ENCODE measurements at regions not wholly inside any gene's neighbourhood (a gene's known extent, or its start where the extent isn't known, plus 50 kb on each side); places are given as distances from the start of the nearest gene placed in this dataset.

DNA sequence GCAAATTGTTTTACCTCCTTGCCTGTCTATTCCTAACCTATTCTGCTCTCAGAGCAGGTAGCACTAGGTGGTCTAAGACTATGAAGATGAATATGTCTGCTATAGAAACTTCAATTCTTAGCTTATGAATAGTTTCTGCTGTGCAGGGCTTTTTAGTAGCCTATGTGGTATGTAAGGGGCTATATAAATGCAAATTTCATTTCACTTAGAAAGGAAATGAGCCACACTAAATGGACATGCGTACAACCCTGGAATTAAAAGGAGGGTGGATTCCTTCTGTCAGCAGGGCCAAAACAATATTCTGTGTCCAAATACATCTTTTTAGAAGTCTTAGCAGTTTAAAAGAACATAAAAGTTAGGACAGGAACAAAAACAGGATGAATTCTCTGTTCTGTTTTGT, 163.9 kb upstream of the GEMIN8 start:
- Histone ChIP-seq H3K36me3 (replicated peaks; ENCODE audit: control insufficient read depth, insufficient read depth, low read length) (no peaks in the 10 kb centered on the region), H3K27me3 (ENCODE audit: control insufficient read depth, insufficient read depth, low read length) (no peaks in the 10 kb centered on the region), H3K4me3 (ENCODE audit: insufficient read depth, low read depth, low read length) (no peak overlapping the region)
- DNase-seq: no peak

DNA sequence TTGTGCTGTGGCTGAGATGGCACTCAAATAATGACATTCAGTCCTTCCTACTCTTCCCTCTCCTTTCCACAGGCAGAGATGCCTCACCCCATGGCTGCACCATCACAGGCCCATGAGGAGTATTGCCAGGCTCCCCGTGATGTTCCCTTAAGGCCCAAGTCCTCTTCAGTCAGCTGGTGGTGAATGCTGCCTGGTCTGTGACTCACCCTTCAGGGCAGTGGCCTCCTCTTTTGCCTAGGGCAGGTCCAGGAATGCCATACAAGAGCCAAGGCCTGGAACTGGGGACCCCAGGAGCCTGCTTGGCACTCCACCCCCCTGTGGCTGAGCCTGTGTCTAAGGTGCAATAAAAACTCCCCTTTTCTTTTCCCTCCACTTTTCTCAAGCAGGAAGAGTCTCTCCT, 144.2 kb upstream of the GEMIN8 start:
- Histone ChIP-seq H3K36me3 (replicated peaks; ENCODE audit: control insufficient read depth, insufficient read depth, low read length) (no peaks in the 10 kb centered on the region), H3K4me3 (ENCODE audit: insufficient read depth, low read depth, low read length) (no peak overlapping the region), H3K27me3 (ENCODE audit: control insufficient read depth, insufficient read depth, low read length) (no peaks in the 10 kb centered on the region)
- DNase-seq: no peak

DNA sequence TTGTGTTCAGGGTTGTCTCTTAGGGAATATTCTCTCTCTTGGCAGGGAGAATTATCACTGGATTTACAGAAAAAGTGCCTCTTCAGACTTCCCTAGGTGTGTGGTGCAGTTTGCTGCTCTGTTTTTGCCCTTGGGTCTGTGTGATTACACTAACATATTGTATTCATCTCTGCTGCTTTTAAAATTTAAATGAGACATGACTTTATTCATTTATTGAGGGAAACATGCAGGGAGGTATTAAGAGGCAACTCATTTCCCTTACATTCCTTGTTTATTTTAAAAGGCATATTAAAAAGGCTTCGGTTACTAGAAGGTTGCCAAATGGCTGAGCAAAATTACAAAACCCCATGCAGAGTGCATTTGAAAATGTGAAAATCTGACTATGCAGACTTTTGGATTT, 135.1 kb upstream of the GEMIN8 start:
- H3K27me3 ChIP-seq (ENCODE audit: control insufficient read depth, insufficient read depth, low read length): no peaks in the 10 kb centered on the region
- no peak for DNase-seq
- no peak overlapping the region for H3K4me3 ChIP-seq (ENCODE audit: insufficient read depth, low read depth, low read length)
- H3K36me3 ChIP-seq (replicated peaks; ENCODE audit: control insufficient read depth, insufficient read depth, low read length): no peaks in the 10 kb centered on the region

DNA sequence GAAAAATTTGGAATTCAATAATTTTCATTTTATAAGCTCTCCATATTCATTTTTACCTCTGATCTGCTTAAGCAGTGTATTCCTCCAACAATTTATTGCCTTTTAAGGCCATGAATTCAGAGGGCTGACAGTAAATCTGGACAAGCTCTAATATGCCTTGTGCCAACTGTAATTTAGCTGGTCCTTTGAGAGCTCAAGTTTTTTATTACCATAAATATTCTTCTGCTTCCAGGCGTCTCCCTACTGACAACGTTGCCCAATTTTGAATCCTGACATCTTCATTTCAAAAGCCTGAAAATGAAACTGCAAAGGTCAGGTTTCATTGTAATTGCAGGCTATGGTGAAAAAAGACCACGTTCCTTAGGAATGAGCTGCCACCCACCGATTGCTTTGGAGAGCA, 95.8 kb upstream of the GEMIN8 start:
- no peak for DNase-seq
- no peaks in the 10 kb centered on the region for H3K27me3 ChIP-seq (ENCODE audit: control insufficient read depth, insufficient read depth, low read length)
- no peaks in the 10 kb centered on the region for H3K36me3 ChIP-seq (replicated peaks; ENCODE audit: control insufficient read depth, insufficient read depth, low read length)
- no peak overlapping the region for H3K4me3 ChIP-seq (ENCODE audit: insufficient read depth, low read depth, low read length)

DNA sequence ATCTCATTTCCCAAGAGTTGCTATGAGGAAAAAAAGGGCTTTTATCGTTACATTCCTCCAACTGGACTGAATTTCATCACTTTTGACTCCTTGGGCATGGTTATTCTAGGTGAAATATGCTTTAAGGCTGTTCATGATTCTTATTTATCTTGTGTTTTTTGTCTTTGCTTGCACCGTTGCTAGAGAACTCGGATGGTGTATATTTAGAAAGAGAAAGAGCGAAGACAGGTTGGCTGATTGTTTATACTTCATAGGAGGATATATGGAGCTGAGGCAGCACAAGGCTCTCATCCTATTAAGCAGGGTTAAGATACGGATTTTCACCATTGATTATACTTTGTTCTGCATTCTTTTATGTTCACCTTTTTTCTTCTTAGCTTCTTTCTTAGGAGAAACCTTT, 94.9 kb upstream of the GEMIN8 start:
- H3K4me3 ChIP-seq (ENCODE audit: insufficient read depth, low read depth, low read length): no peak overlapping the region

DNA sequence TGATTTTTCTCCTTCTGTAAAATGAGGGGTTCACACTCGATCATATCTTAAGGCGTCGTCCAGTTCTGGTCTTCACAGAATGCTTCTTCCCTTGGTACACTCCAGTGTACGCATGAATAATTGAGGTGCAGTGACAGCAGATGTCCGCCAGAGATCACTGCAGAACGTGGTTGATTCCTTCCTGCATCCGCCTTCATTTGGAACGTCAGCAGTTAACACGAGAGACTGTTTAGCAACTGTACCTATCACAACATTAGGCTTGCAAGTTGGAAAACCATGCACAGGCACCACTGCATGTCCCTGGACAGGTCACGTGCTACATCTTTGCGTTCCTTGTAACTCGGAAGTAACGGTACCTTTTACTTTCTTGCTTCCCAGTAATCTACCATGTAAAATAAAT, 66.0 kb upstream of the GEMIN8 start:
- H3K4me3 ChIP-seq (ENCODE audit: insufficient read depth, low read depth, low read length): no peak overlapping the region

More for the DNA sequence above, 94.9 kb upstream of the GEMIN8 start:
- Histone ChIP-seq H3K36me3 (replicated peaks; ENCODE audit: control insufficient read depth, insufficient read depth, low read length) (no peaks in the 10 kb centered on the region), H3K27me3 (ENCODE audit: control insufficient read depth, insufficient read depth, low read length) (no peaks in the 10 kb centered on the region)
- DNase-seq: no peak

DNA sequence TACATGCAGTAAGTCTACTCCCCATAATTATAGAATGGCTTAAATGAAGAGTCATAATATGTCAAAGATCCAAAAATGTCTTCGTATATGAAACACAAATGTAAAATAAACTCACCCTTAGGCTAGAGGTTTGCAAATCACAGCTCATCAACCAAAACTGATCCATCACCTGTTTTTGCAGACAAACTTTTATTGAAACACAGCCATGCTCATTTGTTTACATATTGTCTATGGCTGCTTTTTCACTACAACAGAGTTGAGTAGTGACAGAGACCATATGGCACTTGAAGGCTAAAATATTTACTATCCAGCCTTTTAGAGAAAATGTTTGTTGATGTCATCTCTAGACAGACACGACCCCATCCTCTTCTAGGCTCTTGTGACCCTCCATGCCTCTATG, 64.5 kb upstream of the GEMIN8 start:
- no peaks in the 10 kb centered on the region for H3K36me3 ChIP-seq (replicated peaks; ENCODE audit: control insufficient read depth, insufficient read depth, low read length)
- no peaks in the 10 kb centered on the region for H3K27me3 ChIP-seq (ENCODE audit: control insufficient read depth, insufficient read depth, low read length)
- no peak overlapping the region for H3K4me3 ChIP-seq (ENCODE audit: insufficient read depth, low read depth, low read length)
- no peak for DNase-seq

More for the DNA sequence above, 66.0 kb upstream of the GEMIN8 start:
- no peaks in the 10 kb centered on the region for H3K36me3 ChIP-seq (replicated peaks; ENCODE audit: control insufficient read depth, insufficient read depth, low read length)
- DNase-seq: peak; percentile 34
- H3K27me3 ChIP-seq (ENCODE audit: control insufficient read depth, insufficient read depth, low read length): no peaks in the 10 kb centered on the region

DNA sequence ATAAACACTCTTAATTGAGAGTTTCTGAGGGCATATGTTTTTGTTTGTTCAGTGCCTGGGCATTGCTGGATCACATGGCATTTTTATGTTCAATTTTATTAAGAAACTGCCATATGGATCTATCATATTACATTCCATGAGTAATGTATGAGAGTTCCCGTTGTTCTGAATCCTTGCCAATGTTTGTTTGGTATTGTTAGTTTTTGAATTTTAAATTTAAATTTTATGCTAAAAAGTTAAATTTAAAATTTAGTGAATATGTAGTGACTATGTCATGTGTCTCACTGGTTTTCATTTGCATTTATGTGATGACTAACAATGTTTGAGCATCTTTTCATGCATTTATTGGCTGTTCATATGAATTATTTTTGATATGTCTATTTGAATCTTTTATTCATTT, 54.8 kb upstream of the GEMIN8 start:
- H3K36me3 ChIP-seq (replicated peaks; ENCODE audit: control insufficient read depth, insufficient read depth, low read length): no peaks in the 10 kb centered on the region
- H3K27me3 ChIP-seq (ENCODE audit: control insufficient read depth, insufficient read depth, low read length): no peaks in the 10 kb centered on the region
- no peak overlapping the region for H3K4me3 ChIP-seq (ENCODE audit: insufficient read depth, low read depth, low read length)

DNA sequence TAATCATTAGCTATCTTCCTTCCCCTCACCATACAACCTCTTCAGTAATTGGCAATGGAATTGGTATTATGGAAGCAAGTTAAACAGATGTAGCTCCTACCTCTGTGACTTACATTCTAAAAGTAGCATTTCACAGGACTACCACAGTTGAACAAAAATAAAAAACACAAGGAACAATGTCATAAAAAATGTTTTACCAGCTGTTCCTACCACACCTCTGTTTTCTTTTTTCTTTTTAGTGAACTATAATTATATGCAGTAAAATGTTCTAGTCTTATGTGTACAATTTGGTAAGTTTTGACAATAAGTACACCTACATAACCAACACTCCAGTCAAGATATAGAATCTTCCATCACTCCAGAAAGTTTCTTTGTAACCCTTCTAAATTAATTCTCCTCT, 54.1 kb upstream of the GEMIN8 start:
- no peaks in the 10 kb centered on the region for H3K36me3 ChIP-seq (replicated peaks; ENCODE audit: control insufficient read depth, insufficient read depth, low read length)
- no peak for DNase-seq
- H3K27me3 ChIP-seq (ENCODE audit: control insufficient read depth, insufficient read depth, low read length): no peaks in the 10 kb centered on the region
- no peak overlapping the region for H3K4me3 ChIP-seq (ENCODE audit: insufficient read depth, low read depth, low read length)

More for the DNA sequence above, 54.8 kb upstream of the GEMIN8 start:
- DNase-seq: no peak

DNA sequence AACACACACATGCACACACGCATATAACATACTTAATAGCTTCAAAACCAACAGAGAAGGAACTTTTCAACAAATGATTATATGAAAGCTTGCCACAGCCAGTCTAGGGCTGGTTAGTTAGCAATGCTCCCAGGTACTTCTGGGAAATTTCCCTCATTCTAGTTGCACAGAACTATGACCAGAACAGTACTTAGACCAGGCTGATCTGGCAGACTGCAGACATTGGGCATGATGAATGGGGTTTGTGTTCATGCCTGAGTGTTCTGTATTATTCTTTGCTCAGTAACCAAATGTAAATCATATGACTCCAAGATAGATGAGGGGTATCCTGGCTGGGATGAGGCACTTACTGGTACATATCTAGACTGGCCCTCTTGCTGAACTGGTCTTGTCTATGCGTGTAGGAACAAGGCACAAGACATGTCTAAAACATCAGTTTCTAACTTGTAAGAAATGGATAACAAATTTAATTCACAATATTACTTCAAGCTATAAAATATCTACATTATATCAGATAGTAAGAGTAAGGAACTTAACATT, 50.3 kb upstream of the GEMIN8 start:
- DNase-seq: no peak
- Histone ChIP-seq H3K4me3 (ENCODE audit: insufficient read depth, low read depth, low read length) (no peak overlapping the region), H3K36me3 (replicated peaks; ENCODE audit: control insufficient read depth, insufficient read depth, low read length) (no peaks in the 10 kb centered on the region), H3K27me3 (ENCODE audit: control insufficient read depth, insufficient read depth, low read length) (no peaks in the 10 kb centered on the region)
